ENCODE measurements at regions not wholly inside any gene's neighbourhood (a gene's known extent, or its start where the extent isn't known, plus 50 kb on each side); places are given as distances from the start of the nearest gene placed in this dataset.
"Not testable (repeated sequence)": the region's sequence is repeated elsewhere in the genome, so short reads cannot be mapped to it uniquely, and the experiment has no call there.

GRCh38 chr6:121590916-121591315 lies 155.5 kb downstream of the GJA1 start:
- H3K36me3 ChIP-seq (ENCODE audit: control insufficient read depth in 2 of 2, insufficient read depth in 2 of 2, low read length in 1 of 2) = no peaks in the 10 kb centered on the region
- H3K27ac ChIP-seq (ENCODE audit: low read depth in 2 of 2, low read length in 1 of 2) = no peak overlapping the region
- H3K4me1 ChIP-seq (ENCODE audit: control insufficient read depth in 2 of 2, insufficient read depth in 2 of 2, low read length in 1 of 2) = no peaks in the 10 kb centered on the region
- H3K4me3 ChIP-seq (ENCODE audit: low read depth in 1 of 2, low read length in 2 of 2) = no peak overlapping the region
- H3K27me3 ChIP-seq (ENCODE audit: control insufficient read depth in 1 of 2, insufficient read depth in 2 of 2, low read length in 2 of 2) = no peaks in the 10 kb centered on the region
- 85 to 87% methylated on average over 4 of the region's 4 CpGs for WGBS, 2 donors
- no peaks in the 10 kb centered on the region for H3K9me3 ChIP-seq (ENCODE audit: control insufficient read depth in 2 of 2, insufficient read depth in 1 of 2, low read depth in 1 of 2, low read length in 1 of 2)

DNA sequence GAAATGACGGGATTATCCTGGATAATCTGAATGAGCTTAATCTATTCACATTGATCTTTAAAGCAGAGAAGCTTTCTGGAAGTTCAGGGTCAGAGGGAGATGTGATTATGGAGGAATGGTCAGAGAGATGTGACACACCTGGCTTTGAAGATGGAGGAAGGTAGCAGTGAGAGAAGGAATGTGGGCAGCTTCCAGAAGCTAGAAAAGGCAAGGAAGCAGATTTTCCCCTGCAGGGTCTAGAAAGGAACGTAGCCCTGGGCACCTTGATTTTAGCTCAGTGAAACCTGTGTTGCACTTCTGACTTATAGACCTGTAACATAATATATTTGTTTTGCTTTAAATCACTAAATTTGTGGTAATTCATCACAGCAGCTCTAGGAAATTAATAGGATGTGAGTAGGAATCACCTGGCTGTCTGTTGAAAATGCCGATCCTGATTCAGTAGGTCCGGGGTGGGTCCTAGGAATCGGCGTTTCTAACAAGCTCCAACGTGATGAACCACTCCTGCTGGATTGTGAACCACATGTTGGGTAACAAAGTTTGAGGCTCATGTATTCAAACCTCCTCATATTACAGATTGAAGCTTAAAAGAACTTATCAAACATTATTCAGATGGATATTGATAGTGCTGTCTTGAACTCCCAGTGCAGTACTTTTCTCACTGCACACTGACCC lies 157.0 kb downstream of the GJA1 start:
- WGBS, 2 donors = 63 to 73% methylated on average over 7 of the region's 7 CpGs
- Histone ChIP-seq H3K4me1 (ENCODE audit: control insufficient read depth in 2 of 2, insufficient read depth in 2 of 2, low read length in 1 of 2) (no peaks in the 10 kb centered on the region), H3K9me3 (ENCODE audit: control insufficient read depth in 2 of 2, insufficient read depth in 1 of 2, low read depth in 1 of 2, low read length in 1 of 2) (no peaks in the 10 kb centered on the region), H3K27me3 (ENCODE audit: control insufficient read depth in 1 of 2, insufficient read depth in 2 of 2, low read length in 2 of 2) (no peaks in the 10 kb centered on the region), H3K36me3 (ENCODE audit: control insufficient read depth in 2 of 2, insufficient read depth in 2 of 2, low read length in 1 of 2) (no peaks in the 10 kb centered on the region), H3K4me3 (ENCODE audit: low read depth in 1 of 2, low read length in 2 of 2) (no peak overlapping the region), H3K27ac (ENCODE audit: low read depth in 2 of 2, low read length in 1 of 2) (no peak overlapping the region)

DNA sequence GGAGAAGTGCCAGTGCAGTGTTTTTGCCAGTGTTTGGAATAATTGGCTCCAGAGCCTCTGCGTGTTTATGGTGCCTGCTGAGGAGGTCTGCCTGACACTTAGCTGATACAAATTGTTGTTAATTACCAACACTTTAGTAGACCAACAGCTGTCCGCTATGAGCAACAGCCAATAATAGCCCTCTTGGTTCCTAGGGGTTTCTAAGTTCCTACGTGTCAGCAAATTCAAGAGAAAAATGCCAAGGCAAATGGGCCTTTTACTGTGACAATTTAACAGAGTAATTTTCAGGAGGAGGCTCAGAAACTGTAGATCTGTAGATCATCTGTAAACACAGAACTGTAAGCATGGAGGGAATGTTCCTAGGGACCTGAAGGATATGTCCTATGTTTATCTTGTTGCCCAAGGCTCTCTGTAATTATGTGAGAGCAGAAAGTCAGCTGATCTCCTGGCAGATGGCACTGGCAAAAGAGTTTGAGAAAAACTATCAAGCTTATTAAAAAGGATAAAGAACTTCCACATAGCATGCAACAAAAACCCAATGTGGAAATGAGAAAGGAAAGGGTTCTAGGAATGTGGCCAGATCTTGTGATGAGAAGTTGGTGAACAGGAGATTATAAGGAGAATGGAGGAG lies 157.7 kb downstream of the GJA1 start:
- Histone ChIP-seq H3K4me1 (ENCODE audit: control insufficient read depth in 2 of 2, insufficient read depth in 2 of 2, low read length in 1 of 2) (no peaks in the 10 kb centered on the region), H3K27ac (ENCODE audit: low read depth in 2 of 2, low read length in 1 of 2) (peak overlapping the region in 1 of 2 donors; percentile 3), H3K4me3 (ENCODE audit: low read depth in 1 of 2, low read length in 2 of 2) (no peak overlapping the region), H3K36me3 (ENCODE audit: control insufficient read depth in 2 of 2, insufficient read depth in 2 of 2, low read length in 1 of 2) (no peaks in the 10 kb centered on the region), H3K9me3 (ENCODE audit: control insufficient read depth in 2 of 2, insufficient read depth in 1 of 2, low read depth in 1 of 2, low read length in 1 of 2) (no peaks in the 10 kb centered on the region), H3K27me3 (ENCODE audit: control insufficient read depth in 1 of 2, insufficient read depth in 2 of 2, low read length in 2 of 2) (no peaks in the 10 kb centered on the region)
- 57 to 65% methylated on average over 3 of the region's 3 CpGs for WGBS, 2 donors

DNA sequence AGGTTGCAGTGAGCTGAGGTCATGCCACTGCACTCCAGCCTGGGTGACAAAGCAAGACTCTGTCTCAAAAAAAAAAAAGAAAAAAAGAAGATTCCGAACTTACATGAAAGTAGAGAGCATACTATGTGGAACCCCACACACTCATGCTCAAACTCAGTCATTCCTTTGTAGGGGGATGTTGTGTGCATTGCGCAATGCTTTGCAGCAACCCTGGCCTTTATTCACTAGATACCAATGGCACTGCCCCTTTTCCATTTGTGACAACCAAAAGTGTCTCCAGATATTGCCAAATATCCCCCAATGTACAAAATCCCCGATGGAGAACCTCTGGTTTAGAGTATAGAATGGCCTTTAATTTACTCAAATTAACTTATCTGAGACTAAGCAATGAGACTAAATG lies 158.6 kb downstream of the GJA1 start:
- Histone ChIP-seq H3K27me3 (ENCODE audit: control insufficient read depth in 1 of 2, insufficient read depth in 2 of 2, low read length in 2 of 2) (no peaks in the 10 kb centered on the region), H3K4me1 (ENCODE audit: control insufficient read depth in 2 of 2, insufficient read depth in 2 of 2, low read length in 1 of 2) (no peaks in the 10 kb centered on the region), H3K27ac (ENCODE audit: low read depth in 2 of 2, low read length in 1 of 2) (peak overlapping the region in 1 of 2 donors; percentile 18), H3K36me3 (ENCODE audit: control insufficient read depth in 2 of 2, insufficient read depth in 2 of 2, low read length in 1 of 2) (no peaks in the 10 kb centered on the region), H3K4me3 (ENCODE audit: low read depth in 1 of 2, low read length in 2 of 2) (no peak overlapping the region), H3K9me3 (ENCODE audit: control insufficient read depth in 2 of 2, insufficient read depth in 1 of 2, low read depth in 1 of 2, low read length in 1 of 2) (no peaks in the 10 kb centered on the region)
- WGBS, 2 donors = 88 to 94% methylated on average over 3 of the region's 3 CpGs

GRCh38 chr6:121595646-121596045 lies 160.2 kb downstream of the GJA1 start:
- Histone ChIP-seq H3K4me3 (ENCODE audit: low read depth in 1 of 2, low read length in 2 of 2) (no peak overlapping the region), H3K9me3 (ENCODE audit: control insufficient read depth in 2 of 2, insufficient read depth in 1 of 2, low read depth in 1 of 2, low read length in 1 of 2) (no peaks in the 10 kb centered on the region), H3K27ac (ENCODE audit: low read depth in 2 of 2, low read length in 1 of 2) (no peak overlapping the region), H3K27me3 (ENCODE audit: control insufficient read depth in 1 of 2, insufficient read depth in 2 of 2, low read length in 2 of 2) (no peaks in the 10 kb centered on the region), H3K4me1 (ENCODE audit: control insufficient read depth in 2 of 2, insufficient read depth in 2 of 2, low read length in 1 of 2) (no peaks in the 10 kb centered on the region), H3K36me3 (ENCODE audit: control insufficient read depth in 2 of 2, insufficient read depth in 2 of 2, low read length in 1 of 2) (no peaks in the 10 kb centered on the region)
- WGBS, 2 donors = 78 to 87% methylated on average over 1 of the region's 1 CpG

- no peaks in the 10 kb centered on the region for H3K27me3 ChIP-seq (ENCODE audit: control insufficient read depth in 1 of 2, insufficient read depth in 2 of 2, low read length in 2 of 2)
- H3K4me1 ChIP-seq (ENCODE audit: control insufficient read depth in 2 of 2, insufficient read depth in 2 of 2, low read length in 1 of 2) = no peaks in the 10 kb centered on the region
- no peaks in the 10 kb centered on the region for H3K36me3 ChIP-seq (ENCODE audit: control insufficient read depth in 2 of 2, insufficient read depth in 2 of 2, low read length in 1 of 2)
- H3K9me3 ChIP-seq (ENCODE audit: control insufficient read depth in 2 of 2, insufficient read depth in 1 of 2, low read depth in 1 of 2, low read length in 1 of 2) = no peaks in the 10 kb centered on the region
- WGBS, 2 donors = 93% methylated on average over 4 of the region's 4 CpGs
- no peak overlapping the region for H3K27ac ChIP-seq (ENCODE audit: low read depth in 2 of 2, low read length in 1 of 2)
- H3K4me3 ChIP-seq (ENCODE audit: low read depth in 1 of 2, low read length in 2 of 2) = no peak overlapping the region
These were observed 161.0 kb downstream of the GJA1 start for GRCh38 chr6:121596441-121596840.

DNA sequence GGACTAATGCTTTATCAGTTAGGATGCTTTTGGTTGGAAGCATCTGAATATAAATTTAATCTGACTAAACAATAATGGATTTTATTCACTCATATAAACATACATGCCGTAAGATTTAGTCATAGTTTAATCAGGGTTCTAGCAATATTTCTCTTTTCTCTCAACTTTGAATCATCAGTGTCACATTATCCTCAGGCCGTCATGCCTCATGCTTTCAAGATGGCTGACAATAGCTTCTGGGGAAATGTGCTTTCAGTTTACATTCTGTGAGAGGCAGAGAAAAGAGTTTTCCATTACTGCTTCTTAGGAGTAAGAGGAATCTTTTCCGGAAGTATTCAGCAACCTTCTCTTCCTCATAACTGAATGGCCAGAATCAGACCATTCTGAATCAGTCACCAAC lies 162.2 kb downstream of the GJA1 start:
- Histone ChIP-seq H3K27me3 (ENCODE audit: control insufficient read depth in 1 of 2, insufficient read depth in 2 of 2, low read length in 2 of 2) (no peaks in the 10 kb centered on the region), H3K4me1 (ENCODE audit: control insufficient read depth in 2 of 2, insufficient read depth in 2 of 2, low read length in 1 of 2) (no peaks in the 10 kb centered on the region), H3K36me3 (ENCODE audit: control insufficient read depth in 2 of 2, insufficient read depth in 2 of 2, low read length in 1 of 2) (no peaks in the 10 kb centered on the region), H3K4me3 (ENCODE audit: low read depth in 1 of 2, low read length in 2 of 2) (no peak overlapping the region), H3K9me3 (ENCODE audit: control insufficient read depth in 2 of 2, insufficient read depth in 1 of 2, low read depth in 1 of 2, low read length in 1 of 2) (no peaks in the 10 kb centered on the region), H3K27ac (ENCODE audit: low read depth in 2 of 2, low read length in 1 of 2) (no peak overlapping the region)
- 57 to 70% methylated on average over 3 of the region's 3 CpGs for WGBS, 2 donors

DNA sequence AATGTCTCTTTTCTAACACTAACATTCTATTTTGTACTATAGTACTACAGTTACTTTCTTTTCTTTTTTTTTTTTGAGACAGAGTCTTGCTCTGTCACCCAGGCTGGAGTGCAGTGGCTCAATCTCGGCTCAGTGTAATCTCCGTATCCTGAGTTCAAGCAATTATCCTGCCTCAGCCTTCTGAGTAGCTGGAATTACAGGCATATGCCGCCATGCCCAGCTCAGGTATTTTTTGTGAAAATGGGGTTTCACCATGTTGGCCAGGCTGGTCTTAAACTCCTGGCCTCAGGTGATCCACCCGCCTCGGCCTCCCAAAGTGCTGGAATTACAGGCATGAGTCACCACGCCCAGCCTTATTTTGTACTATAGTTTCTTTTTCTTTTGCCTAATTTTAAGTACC lies 163.9 kb downstream of the GJA1 start:
- H3K4me1 ChIP-seq (ENCODE audit: control insufficient read depth in 2 of 2, insufficient read depth in 2 of 2, low read length in 1 of 2); H3K9me3 ChIP-seq (ENCODE audit: control insufficient read depth in 2 of 2, insufficient read depth in 1 of 2, low read depth in 1 of 2, low read length in 1 of 2); H3K27me3 ChIP-seq (ENCODE audit: control insufficient read depth in 1 of 2, insufficient read depth in 2 of 2, low read length in 2 of 2); H3K27ac ChIP-seq (ENCODE audit: low read depth in 2 of 2, low read length in 1 of 2); H3K36me3 ChIP-seq (ENCODE audit: control insufficient read depth in 2 of 2, insufficient read depth in 2 of 2, low read length in 1 of 2); H3K4me3 ChIP-seq (ENCODE audit: low read depth in 1 of 2, low read length in 2 of 2): not testable (repeated sequence)
- 73 to 79% methylated on average over 6 of the region's 6 CpGs for WGBS, 2 donors

GRCh38 chr6:121600389-121601168 lies 165.1 kb downstream of the GJA1 start:
- no peaks in the 10 kb centered on the region for H3K4me1 ChIP-seq (ENCODE audit: control insufficient read depth in 2 of 2, insufficient read depth in 2 of 2, low read length in 1 of 2)
- H3K27ac ChIP-seq (ENCODE audit: low read depth in 2 of 2, low read length in 1 of 2) = no peak overlapping the region
- no peaks in the 10 kb centered on the region for H3K27me3 ChIP-seq (ENCODE audit: control insufficient read depth in 1 of 2, insufficient read depth in 2 of 2, low read length in 2 of 2)
- no peak overlapping the region for H3K4me3 ChIP-seq (ENCODE audit: low read depth in 1 of 2, low read length in 2 of 2)
- H3K36me3 ChIP-seq (ENCODE audit: control insufficient read depth in 2 of 2, insufficient read depth in 2 of 2, low read length in 1 of 2) = no peaks in the 10 kb centered on the region
- 80 to 81% methylated on average over 6 of the region's 6 CpGs for WGBS, 2 donors
- H3K9me3 ChIP-seq (ENCODE audit: control insufficient read depth in 2 of 2, insufficient read depth in 1 of 2, low read depth in 1 of 2, low read length in 1 of 2) = no peaks in the 10 kb centered on the region

Data from esophagus (tissue), 2 donors.